ENCODE measurements at regions not wholly inside any gene's neighbourhood (a gene's known extent, or its start where the extent isn't known, plus 50 kb on each side); places are given as distances from the start of the nearest gene placed in this dataset.

- Histone ChIP-seq H3K36me3 (ENCODE audit: insufficient read depth, low read length) (no peaks in the 10 kb centered on the region), H3F3A (ENCODE audit: low read depth) (peaks cover 6% of the 10 kb centered on the region; the same call in 1 of the 2 replicates), H3K9me2 (replicated peaks; ENCODE audit: low read depth, low read length) (no peaks in the 10 kb centered on the region), H3K27me3 (ENCODE audit: insufficient read depth, low read length, poor library complexity, severe bottlenecking) (no peaks in the 10 kb centered on the region), H3K79me2 (ENCODE audit: insufficient read depth, low read length) (no peaks in the 10 kb centered on the region), H3K4me2 (ENCODE audit: low read depth, low read length, poor library complexity, severe bottlenecking) (no peak overlapping the region), H3K4me1 (ENCODE audit: insufficient read depth, low read length, poor library complexity, severe bottlenecking) (peaks cover 90% of the 10 kb centered on the region), H3K9ac (ENCODE audit: low read depth, low read length, poor library complexity, severe bottlenecking) (no peak overlapping the region), H3K4me3 (ENCODE audit: low read length, poor library complexity, severe bottlenecking) (no peak overlapping the region), H4K20me1 (ENCODE audit: insufficient read depth, low read length, poor library complexity, severe bottlenecking) (no peaks in the 10 kb centered on the region), H3K9me3 (ENCODE audit: insufficient read depth, low read depth, low read length) (no peaks in the 10 kb centered on the region), H2AFZ (ENCODE audit: low read length) (no peak overlapping the region)
- TF ChIP-seq EZH2phosphoT487 (IDR thresholded peaks at IDR 0.05; ENCODE audit: borderline replicate concordance) (no peak), CTCF (conservative IDR thresholded peaks at IDR 0.05; ENCODE audit: low read length) (no peak)
These were observed 374.2 kb upstream of the ID2 start for GRCh38 chr2:8307606-8308180.

GRCh38 chr2:8309131-8309530, 372.7 kb upstream of the ID2 start:
- Histone ChIP-seq H3K9me3 (ENCODE audit: insufficient read depth, low read depth, low read length) (no peaks in the 10 kb centered on the region), H2AFZ (ENCODE audit: low read length) (no peak overlapping the region), H3K9ac (ENCODE audit: low read depth, low read length, poor library complexity, severe bottlenecking) (peak overlapping the region; percentile 58), H3K79me2 (ENCODE audit: insufficient read depth, low read length) (no peaks in the 10 kb centered on the region), H4K20me1 (ENCODE audit: insufficient read depth, low read length, poor library complexity, severe bottlenecking) (no peaks in the 10 kb centered on the region), H3K36me3 (ENCODE audit: insufficient read depth, low read length) (no peaks in the 10 kb centered on the region), H3K4me1 (ENCODE audit: insufficient read depth, low read length, poor library complexity, severe bottlenecking) (peaks cover 91% of the 10 kb centered on the region), H3K9me2 (replicated peaks; ENCODE audit: low read depth, low read length) (no peaks in the 10 kb centered on the region), H3K27me3 (ENCODE audit: insufficient read depth, low read length, poor library complexity, severe bottlenecking) (no peaks in the 10 kb centered on the region), H3K4me2 (ENCODE audit: low read depth, low read length, poor library complexity, severe bottlenecking) (peak overlapping the region; percentile 19), H3K4me3 (ENCODE audit: low read length, poor library complexity, severe bottlenecking) (no peak overlapping the region), H3F3A (ENCODE audit: low read depth) (no peaks in the 10 kb centered on the region)
- TF ChIP-seq CTCF (conservative IDR thresholded peaks at IDR 0.05; ENCODE audit: low read length) = no peak
- TF ChIP-seq EZH2phosphoT487 (IDR thresholded peaks at IDR 0.05; ENCODE audit: borderline replicate concordance) = no peak

- Histone ChIP-seq H3K4me2 (ENCODE audit: low read depth, low read length, poor library complexity, severe bottlenecking) (peak overlapping the region; percentile 14), H3F3A (ENCODE audit: low read depth) (no peaks in the 10 kb centered on the region), H2AFZ (ENCODE audit: low read length) (no peak overlapping the region), H3K9me3 (ENCODE audit: insufficient read depth, low read depth, low read length) (no peaks in the 10 kb centered on the region), H3K9me2 (replicated peaks; ENCODE audit: low read depth, low read length) (no peaks in the 10 kb centered on the region), H4K20me1 (ENCODE audit: insufficient read depth, low read length, poor library complexity, severe bottlenecking) (no peaks in the 10 kb centered on the region), H3K27me3 (ENCODE audit: insufficient read depth, low read length, poor library complexity, severe bottlenecking) (no peaks in the 10 kb centered on the region), H3K4me1 (ENCODE audit: insufficient read depth, low read length, poor library complexity, severe bottlenecking) (peaks cover 89% of the 10 kb centered on the region), H3K4me3 (ENCODE audit: low read length, poor library complexity, severe bottlenecking) (peak overlapping the region; percentile 8), H3K9ac (ENCODE audit: low read depth, low read length, poor library complexity, severe bottlenecking) (peak overlapping the region; percentile 58), H3K36me3 (ENCODE audit: insufficient read depth, low read length) (no peaks in the 10 kb centered on the region), H3K79me2 (ENCODE audit: insufficient read depth, low read length) (no peaks in the 10 kb centered on the region)
- TF ChIP-seq EZH2phosphoT487 (IDR thresholded peaks at IDR 0.05; ENCODE audit: borderline replicate concordance) (no peak), CTCF (conservative IDR thresholded peaks at IDR 0.05; ENCODE audit: low read length) (no peak; the same call in 1 of the 2 replicates)
These were observed 371.1 kb upstream of the ID2 start for GRCh38 chr2:8310557-8311455.

Measured in Loucy (cell line).